HG03097 (cell line): ENCODE measurements at regions not wholly inside any gene's neighbourhood (a gene's known extent, or its start where the extent isn't known, plus 50 kb on each side); places are given as distances from the start of the nearest gene placed in this dataset.
"Not testable (repeated sequence)": the region's sequence is repeated elsewhere in the genome, so short reads cannot be mapped to it uniquely, and the experiment has no call there.

Experiments
- ATAC-seq: cut with Tn5 transposase; IDR thresholded peaks from one replicate; pipeline ENCODE4 v1.9.1; 2021; ENCODE audit not compliant: unreplicated experiment, low FRiP score

- ATAC-seq = no peak
Observed at GRCh38 chr12:34301251-34302130, 279.2 kb downstream of the ALG10 start.

DNA sequence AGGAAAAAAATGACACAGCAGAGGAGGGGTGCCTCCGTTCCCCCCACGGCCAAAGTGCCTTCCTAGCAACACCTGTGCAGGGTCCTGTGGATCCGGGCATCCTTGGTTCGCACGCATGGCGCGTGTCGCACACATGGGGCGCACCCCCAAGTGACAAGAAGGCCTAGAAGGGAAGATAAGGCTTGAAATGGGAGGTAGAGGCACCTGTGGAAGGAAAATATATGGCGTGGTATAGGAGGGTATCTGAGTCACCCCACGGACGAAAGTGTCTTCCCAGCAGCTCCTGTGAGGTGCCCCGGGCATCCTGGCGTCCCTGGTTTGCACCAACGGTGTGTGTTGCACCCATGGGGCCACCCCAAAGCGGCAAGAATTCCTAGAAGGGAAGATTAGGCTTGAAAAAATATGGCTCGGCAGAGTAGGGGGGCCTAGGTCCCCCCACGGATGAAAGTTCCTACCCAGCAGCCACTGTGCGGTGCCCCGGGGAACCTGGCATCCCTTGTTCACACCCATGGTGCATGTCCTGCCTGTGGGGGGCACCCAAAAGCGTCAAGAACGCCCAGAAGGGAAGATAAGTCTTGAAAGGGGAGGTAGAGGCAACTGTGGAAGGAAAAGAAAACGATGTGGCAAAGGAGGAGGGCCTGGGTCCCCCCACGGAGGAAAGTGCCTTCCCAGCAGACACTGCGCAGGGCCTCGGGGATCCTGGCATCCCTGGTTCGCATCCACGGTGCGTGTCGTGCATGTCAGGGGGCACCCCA lies 280.0 kb downstream of the ALG10 start:
- no peak for ATAC-seq

- ATAC-seq = no peak
Observed at GRCh38 chr12:34303091-34303870, 281.0 kb downstream of the ALG10 start.

- no peak for ATAC-seq
Observed at GRCh38 chr12:34304001-34304400, 281.7 kb downstream of the ALG10 start.

GRCh38 chr12:34304546-34304945 lies 282.2 kb downstream of the ALG10 start:
- ATAC-seq = no peak

GRCh38 chr12:34305176-34305575 lies 282.9 kb downstream of the ALG10 start:
- ATAC-seq = no peak

GRCh38 chr12:34306133-34306830 lies 284.0 kb downstream of the ALG10 start:
- ATAC-seq = no peak

DNA sequence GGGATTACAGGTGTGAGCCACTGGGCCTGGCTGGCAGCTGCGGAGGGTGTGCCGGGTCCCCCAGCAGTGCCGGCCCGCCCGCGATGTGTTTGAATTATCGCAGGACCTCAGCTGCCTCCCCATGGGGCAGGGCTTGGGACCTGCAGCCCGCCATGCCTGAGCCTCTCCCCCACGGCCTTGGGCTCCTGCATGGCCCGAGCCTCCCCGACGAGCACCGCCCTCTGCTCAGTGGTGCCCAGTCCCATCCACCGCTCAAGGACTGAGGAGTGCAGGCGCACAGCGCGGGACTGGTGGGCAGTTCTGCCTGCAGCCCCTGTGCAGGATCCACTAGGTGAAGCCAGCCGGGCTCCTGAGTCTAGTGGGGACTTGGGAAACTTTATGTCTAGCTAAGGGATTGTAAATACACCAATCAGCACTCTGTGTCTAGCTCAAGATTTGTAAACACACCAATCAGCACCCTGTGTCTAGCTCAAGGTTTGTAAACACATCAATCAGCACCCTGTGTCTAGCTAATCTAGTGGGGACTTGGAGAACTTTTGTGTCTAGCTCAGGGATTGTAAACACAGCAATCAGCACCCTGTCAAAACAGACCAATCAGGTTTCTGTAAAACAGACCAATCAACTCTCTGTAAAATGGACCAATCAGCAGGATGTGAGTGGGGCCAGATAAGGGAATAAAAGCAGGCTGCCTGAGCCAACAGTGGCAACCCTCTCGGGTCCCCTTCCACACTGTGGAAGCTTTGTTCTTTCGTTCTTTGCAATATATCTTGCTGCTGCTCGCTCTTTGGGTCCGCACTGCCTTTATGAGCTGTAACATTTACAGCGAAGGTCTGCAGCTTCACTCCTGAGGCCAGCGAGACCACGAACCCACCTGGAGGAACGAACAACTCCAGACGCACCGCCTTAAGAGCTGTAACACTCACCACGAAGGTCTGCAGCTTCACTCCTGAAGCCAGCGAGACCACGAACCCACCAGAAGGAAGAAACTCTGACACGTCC lies 287.8 kb downstream of the ALG10 start:
- not testable (repeated sequence) for ATAC-seq

- ATAC-seq = no peak
Observed at GRCh38 chr12:34311337-34311736, 289.0 kb downstream of the ALG10 start.

DNA sequence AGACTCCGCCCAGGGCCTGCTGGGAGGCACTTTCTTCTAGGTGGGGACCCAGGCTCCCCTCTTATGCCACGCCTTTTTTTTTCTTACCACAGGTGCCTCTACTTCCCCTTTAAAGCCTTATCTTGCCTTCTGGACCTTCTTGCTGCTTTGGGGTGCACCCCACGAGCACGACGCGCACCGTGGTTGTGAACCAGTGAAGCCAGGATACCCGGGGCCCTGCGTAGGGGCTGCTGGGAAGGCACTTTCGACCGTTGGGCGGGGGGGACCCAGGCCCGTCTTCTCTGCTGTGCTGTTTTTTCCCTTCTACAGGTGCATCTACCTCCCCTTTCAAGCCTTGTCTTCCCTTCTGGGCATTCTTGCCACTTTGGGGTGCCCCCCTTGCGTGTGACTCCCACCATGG lies 305.4 kb downstream of the ALG10 start:
- ATAC-seq = no peak

DNA sequence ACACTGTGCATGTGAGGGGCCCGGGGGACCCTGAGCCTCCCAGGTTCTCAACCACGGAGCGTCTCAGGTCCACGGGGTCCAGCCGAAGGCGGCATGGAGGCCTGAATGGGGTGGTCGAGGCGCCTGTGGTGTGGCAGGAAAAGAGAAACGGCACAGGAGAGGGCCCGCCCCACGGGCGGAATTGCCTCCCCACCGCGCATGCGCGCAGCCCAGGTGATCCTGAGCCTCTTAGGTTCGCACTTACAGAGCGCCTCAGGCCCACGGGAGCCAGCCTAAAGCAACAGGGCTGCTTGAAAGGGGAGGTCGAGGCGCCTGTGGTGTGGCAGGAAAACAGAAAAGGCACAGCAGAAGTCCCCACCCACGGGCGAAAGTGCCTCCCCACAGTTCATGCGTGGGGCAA lies 311.0 kb downstream of the ALG10 start:
- ATAC-seq = no peak

GRCh38 chr12:34334538-34334937 lies 312.2 kb downstream of the ALG10 start:
- ATAC-seq = no peak

- ATAC-seq = no peak
Observed at GRCh38 chr12:34334953-34335743, 312.9 kb downstream of the ALG10 start.

- no peak for ATAC-seq
Observed at GRCh38 chr12:34335819-34336262, 313.5 kb downstream of the ALG10 start.

DNA sequence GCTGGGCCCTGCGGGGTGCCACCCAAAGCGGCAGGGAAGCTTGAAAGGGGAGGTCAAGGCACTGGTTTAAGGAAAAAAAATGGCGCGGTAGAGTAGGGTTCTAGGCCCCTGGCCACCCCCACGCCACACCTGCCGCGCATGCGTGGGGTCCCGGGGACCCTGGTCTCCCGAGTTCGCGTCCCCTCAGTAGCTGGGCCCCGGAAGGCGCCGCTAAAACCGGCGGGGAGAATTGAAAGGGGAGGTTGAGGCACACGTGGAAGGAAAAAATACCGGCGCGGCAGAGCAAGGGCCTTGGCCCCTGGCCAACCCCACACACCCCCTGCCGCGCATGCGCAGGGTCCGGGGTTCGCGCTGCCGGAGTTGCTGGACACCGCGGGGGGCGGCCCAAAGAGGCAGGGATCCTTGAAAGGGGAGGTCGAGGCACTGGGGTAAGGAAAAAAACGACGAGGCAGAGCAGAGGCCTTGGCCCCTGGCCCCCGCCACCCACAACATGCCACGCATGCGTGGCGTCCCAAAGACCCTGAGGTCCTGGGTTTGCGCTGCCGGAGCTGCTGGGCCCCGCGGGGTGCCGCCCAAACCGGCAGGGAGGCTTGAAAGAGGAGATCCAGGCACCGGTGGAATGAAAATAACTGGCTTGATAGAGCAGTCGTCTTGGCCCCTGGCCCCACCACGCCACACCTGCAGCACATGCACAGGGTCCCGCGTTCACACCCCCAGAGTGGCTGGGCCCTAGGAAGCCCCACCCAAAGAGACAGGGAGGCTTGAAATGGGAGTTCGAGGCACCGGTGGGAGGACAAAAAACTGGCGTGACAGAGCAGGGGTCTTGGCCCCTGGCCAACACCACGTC lies 314.5 kb downstream of the ALG10 start:
- no peak for ATAC-seq

- no peak for ATAC-seq
Observed at GRCh38 chr12:34338751-34339150, 316.5 kb downstream of the ALG10 start.

DNA sequence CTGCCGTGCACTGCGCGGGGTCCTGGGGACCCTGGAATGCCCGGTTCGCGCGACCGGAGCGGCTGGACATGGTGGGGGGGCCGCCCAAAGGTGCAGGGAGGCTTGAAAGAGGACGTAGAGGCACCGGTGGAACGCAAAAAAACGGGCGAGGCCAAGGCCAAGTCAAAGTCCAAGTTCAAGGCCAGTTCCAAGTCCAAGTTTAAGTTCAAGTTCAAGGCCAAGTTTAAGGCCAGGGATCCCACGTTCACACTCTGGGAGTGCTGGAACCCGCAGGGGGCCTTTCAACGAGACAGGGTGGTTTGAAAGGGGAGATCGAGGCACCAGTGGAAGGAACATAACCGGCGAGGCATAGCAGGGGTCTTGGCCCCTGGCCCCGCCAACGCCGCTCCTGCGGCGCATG lies 317.6 kb downstream of the ALG10 start:
- ATAC-seq = no peak
